Activated effector memory CD4-positive, alpha-beta T cell treated with anti-CD3 and anti-CD28 coated beads, Interleukin-2, amount 50 U/mL, for 16 hours (primary cell): ENCODE measurements at regions not wholly inside any gene's neighbourhood (a gene's known extent, or its start where the extent isn't known, plus 50 kb on each side); places are given as distances from the start of the nearest gene placed in this dataset.
"Not testable (repeated sequence)": the region's sequence is repeated elsewhere in the genome, so short reads cannot be mapped to it uniquely, and the experiment has no call there.

Experiments used
- DNase-seq: peaks from one replicate; pipeline ENCODE4 v3.0.0-alpha.2; 2020

GRCh38 chr4:159856451-159856850, 753.6 kb downstream of the RAPGEF2 start:
- no peak for DNase-seq

GRCh38 chr4:159859656-159860148, 756.8 kb downstream of the RAPGEF2 start:
- DNase-seq, result no peak

- DNase-seq, result no peak
Measured at GRCh38 chr4:159860945-159861344, 758.1 kb downstream of the RAPGEF2 start.

- no peak for DNase-seq
Measured at GRCh38 chr4:159864337-159864736, 761.5 kb downstream of the RAPGEF2 start.

GRCh38 chr4:159867673-159868072, 764.8 kb downstream of the RAPGEF2 start:
- no peak for DNase-seq

DNA sequence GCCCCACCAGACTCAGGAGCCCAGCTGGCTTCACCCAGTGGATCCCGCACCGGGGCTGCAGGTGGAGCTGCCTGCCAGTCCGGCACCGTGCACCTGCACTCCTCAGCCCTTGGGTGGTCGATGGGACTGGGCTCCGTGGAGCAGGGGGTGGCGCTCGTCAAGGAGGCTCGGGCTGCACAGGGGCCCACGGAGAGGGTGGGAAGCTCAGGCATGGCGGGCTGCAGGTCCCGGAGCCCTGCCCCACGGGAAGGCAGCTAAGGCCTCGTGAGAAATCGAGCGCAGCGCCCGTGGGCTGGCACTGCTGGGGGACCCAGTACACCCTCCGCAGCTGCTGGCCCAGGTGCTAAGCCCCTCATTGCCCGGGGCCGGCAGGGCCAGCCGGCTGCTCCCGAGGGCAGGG, 766.1 kb downstream of the RAPGEF2 start:
- DNase-seq, result not testable (repeated sequence)

- no peak for DNase-seq
Measured at GRCh38 chr4:159871141-159871540, 768.3 kb downstream of the RAPGEF2 start.

- DNase-seq, result no peak
Measured at GRCh38 chr4:159881158-159881557, 778.3 kb downstream of the RAPGEF2 start.

- DNase-seq, result no peak
Measured at GRCh38 chr4:159884989-159885388, 782.1 kb downstream of the RAPGEF2 start.

GRCh38 chr4:159899596-159899995, 796.7 kb downstream of the RAPGEF2 start:
- DNase-seq, result no peak

DNA sequence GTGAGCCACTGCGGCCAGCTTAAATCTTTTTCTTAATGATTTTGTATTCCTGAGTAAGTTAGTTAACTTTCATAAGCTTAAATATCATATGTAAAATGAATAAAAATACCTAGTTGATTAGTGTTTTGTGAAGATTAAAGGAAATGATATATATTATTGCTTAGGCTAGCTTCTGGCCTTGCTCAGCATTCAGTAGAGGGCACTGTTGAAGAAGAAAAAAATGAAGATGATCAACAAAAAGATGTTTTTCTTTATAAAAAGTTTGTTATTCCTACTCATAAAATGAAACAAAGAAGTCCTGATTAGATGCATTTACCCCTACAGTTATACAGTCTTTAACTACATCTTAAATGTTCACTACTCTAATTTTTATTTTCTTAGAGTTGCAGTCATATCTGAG, 797.7 kb downstream of the RAPGEF2 start:
- no peak for DNase-seq

DNA sequence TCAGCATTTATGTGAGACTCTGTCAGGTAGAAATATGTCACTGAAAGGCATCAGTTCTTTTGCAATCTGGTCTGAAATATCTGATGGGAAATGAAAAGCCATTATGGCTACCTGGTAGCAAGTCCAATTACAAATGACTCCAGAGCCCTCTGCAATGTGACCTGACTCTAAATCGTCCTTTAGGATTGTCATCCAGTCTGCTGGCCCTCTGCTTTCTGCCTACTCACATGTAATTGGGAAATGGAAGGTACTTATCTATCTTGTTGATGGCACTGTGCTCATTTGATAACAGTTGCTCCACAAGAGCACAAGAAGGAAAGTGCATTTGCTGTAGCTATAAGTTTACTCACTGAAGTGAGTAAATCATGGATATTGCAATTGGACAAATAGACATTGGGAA, 799.8 kb downstream of the RAPGEF2 start:
- DNase-seq, result no peak

DNA sequence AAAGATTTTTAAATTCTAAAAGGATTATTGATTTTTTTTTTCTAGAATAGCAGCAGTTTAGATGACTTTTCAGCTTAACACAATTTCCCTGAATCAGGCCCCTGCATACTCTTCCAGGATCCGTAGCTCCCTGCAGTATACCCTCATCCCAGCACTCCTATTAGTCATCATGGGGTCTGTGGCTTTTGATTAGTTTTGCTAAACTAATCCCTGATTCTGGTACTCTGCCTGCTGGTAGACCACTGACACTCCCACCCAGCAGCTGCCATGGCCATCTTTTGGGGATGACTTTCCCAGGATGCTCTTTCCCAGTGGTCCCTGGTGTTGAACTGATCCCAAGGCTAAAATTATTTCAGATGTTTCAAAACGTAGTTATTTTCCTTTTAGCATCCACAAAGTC, 802.0 kb downstream of the RAPGEF2 start:
- no peak for DNase-seq

GRCh38 chr4:159906051-159906450, 803.2 kb downstream of the RAPGEF2 start:
- DNase-seq, result no peak

DNA sequence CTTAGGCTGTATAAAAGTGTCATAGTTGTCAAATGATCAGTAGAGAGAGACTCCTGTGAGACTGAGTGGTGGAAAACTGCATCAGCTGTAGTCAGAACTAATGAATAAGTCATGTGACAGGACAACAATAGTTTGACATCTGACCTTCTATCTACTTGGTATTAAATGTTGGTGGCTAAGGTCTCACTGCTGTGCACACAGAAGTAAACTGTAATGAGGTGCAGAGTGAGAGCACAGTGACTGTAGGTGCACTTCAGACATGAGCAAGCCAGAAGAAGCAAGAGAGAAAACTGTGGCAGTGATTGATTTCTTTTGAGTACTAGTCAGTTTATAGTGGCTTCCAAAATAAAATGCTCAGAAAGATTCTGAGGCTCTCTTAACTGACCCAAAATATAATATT, 803.6 kb downstream of the RAPGEF2 start:
- no peak for DNase-seq

DNA sequence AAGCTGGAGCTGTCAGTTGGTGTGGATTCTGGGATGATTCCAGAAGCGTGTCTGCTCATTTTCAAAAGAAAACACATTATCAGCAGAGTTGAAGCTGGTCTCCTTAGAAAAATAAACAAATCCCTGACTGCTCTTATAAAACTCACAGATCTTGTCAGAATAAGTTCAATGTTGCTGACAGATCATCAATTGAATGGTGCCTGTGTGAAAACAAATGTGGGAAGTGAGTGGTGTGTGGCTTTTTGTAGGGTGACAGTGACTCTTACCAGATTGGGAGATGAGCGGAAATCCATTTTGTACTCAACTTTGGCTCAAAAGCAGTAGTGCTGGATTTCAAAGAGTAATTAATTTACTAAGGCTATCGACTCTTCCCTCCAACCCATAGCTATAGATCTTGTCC, 807.8 kb downstream of the RAPGEF2 start:
- no peak for DNase-seq

- no peak for DNase-seq
Measured at GRCh38 chr4:159922119-159922518, 819.2 kb downstream of the RAPGEF2 start.

GRCh38 chr4:159925770-159926169, 822.9 kb downstream of the RAPGEF2 start:
- no peak for DNase-seq

GRCh38 chr4:159926871-159927270, 824.0 kb downstream of the RAPGEF2 start:
- no peak for DNase-seq

GRCh38 chr4:159927781-159928180, 824.9 kb downstream of the RAPGEF2 start:
- DNase-seq, result no peak

- not testable (repeated sequence) for DNase-seq
Measured at GRCh38 chr4:159934602-159935001, 831.7 kb downstream of the RAPGEF2 start.

DNA sequence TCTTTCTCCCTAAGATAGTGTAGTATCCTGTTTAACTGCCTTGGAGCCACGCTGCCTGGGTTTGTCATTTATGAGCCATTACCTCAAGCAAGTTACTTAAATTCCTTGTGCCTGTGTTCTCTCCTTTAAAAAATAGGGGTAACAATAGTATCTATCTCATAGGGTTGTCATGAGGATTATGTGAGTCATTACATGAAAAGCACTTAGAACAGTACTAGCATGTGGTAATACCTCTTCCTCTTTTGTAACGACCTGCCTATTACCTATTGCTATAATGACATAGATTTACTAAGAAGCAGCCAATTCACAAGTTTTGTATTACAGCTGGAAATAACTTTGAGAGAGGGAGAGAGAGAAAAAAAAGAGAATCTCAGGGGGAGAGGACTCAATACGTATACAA, 834.7 kb downstream of the RAPGEF2 start:
- DNase-seq, result no peak

- DNase-seq, result not testable (repeated sequence)
Measured at GRCh38 chr4:159939681-159940080, 836.8 kb downstream of the RAPGEF2 start.

DNA sequence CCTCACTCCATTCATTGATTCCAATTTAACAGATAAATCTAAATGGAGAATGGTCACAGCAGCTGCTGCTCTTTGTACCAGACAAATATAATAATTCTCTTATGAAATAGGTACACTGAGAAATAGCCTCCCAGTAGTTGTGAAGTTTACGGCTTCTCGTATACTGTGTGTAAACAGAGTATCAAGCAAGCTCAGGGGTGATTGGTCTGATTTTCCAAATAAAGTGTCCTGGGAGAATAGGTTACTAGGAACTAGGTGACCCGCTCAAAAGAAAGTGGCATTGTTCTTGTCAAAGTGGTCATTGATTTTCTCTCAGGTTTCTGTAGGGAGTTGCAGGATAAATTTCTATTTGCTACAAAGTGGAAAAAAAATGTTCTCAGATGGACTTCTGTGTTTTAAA, 838.2 kb downstream of the RAPGEF2 start:
- DNase-seq, result no peak

DNA sequence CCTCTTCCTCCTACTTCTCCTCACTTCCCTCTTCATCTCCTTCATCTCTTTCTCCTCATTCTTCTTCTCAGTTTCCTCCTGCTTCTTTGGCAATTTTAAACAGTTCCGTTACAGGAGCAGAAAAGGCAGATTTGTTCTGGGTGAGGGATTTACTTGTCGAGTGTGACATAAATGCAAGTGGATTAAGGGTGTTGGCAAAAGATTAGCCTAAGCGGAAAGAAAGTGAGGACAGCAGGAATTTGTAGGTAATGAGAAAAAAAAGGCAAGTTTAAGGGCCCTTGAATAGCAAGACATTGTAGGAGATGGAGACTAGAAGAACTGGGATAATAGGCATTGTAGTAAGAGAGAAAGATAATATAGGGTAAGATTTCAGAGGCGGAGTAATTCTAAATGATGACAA, 841.6 kb downstream of the RAPGEF2 start:
- no peak for DNase-seq
